GM12891 (cell line): ENCODE measurements at regions not wholly inside any gene's neighbourhood (a gene's known extent, or its start where the extent isn't known, plus 50 kb on each side); places are given as distances from the start of the nearest gene placed in this dataset.

Experiments
- POLR2A ChIP-seq: IDR thresholded peaks from 2 replicates; pipeline ENCODE4 v1.6.1; 2011; ENCODE audit warnings: low read depth, low read length, control low read depth
- POU2F2 ChIP-seq: IDR thresholded peaks from 2 replicates; pipeline ENCODE4 v1.6.1; 2011; ENCODE audit warnings: low read depth, mild to moderate bottlenecking, control low read depth, low read length, moderate library complexity

GRCh38 chr5:68698025-68698940 is 395.5 kb upstream of the SLC30A5 start:
- TF ChIP-seq POLR2A = no peak
- no peak for TF ChIP-seq POU2F2
